Activated naive CD4-positive, alpha-beta T cell treated with anti-CD3 and anti-CD28 coated beads, Interleukin-2, amount 10 ng/mL, durations not matched to agents 7 days and 5 days (primary cell): ENCODE measurements at regions not wholly inside any gene's neighbourhood (a gene's known extent, or its start where the extent isn't known, plus 50 kb on each side); places are given as distances from the start of the nearest gene placed in this dataset.

ENCODE experiments used
- CTCF ChIA-PET: fragments of 350-600 bp; sonication (Branson Sonifier 250); formaldehyde crosslinking; loops from one replicate; lab custom pipeline; 2021; ENCODE audit warnings: antibody characterized with exemption; lab: Charles Lee
- DNase-seq: peaks from one replicate; pipeline ENCODE4 v3.0.0-alpha.2; 2020
- H3K27ac Mint-ChIP-seq: one replicate; pipeline ENCODE4 v1.8.0; 2021; ENCODE audit warnings: mild to moderate bottlenecking, moderate library complexity, mixed read lengths
- H3K27me3 Mint-ChIP-seq: one replicate; pipeline ENCODE4 v1.8.0; 2021; ENCODE audit warnings: mild to moderate bottlenecking, mixed read lengths
- H3K36me3 Mint-ChIP-seq: one replicate; pipeline ENCODE4 v1.8.0; 2021; ENCODE audit warnings: mixed read lengths
- H3K4me1 Mint-ChIP-seq: one replicate; pipeline ENCODE4 v1.8.0; 2021; ENCODE audit warnings: mixed read lengths
- H3K4me3 Mint-ChIP-seq: one replicate; pipeline ENCODE4 v1.8.0; 2021; ENCODE audit warnings: mild to moderate bottlenecking, moderate library complexity, mixed read lengths
- H3K9me3 Mint-ChIP-seq: one replicate; pipeline ENCODE4 v1.8.0; 2021; ENCODE audit warnings: mixed read lengths

- peaks cover 2% of the 10 kb centered on the region for H3K4me1 Mint-ChIP-seq
- H3K27me3 Mint-ChIP-seq, result peaks cover 26% of the 10 kb centered on the region
- no peak for DNase-seq
- no peaks in the 10 kb centered on the region for H3K36me3 Mint-ChIP-seq
- CTCF ChIA-PET, result no interaction called here
- H3K9me3 Mint-ChIP-seq, result no peaks in the 10 kb centered on the region
- no peak overlapping the region for H3K27ac Mint-ChIP-seq
- H3K4me3 Mint-ChIP-seq, result no peak overlapping the region
These were observed 366.3 kb upstream of the ESRRG start for GRCh38 chr1:217089361-217090014.

DNA sequence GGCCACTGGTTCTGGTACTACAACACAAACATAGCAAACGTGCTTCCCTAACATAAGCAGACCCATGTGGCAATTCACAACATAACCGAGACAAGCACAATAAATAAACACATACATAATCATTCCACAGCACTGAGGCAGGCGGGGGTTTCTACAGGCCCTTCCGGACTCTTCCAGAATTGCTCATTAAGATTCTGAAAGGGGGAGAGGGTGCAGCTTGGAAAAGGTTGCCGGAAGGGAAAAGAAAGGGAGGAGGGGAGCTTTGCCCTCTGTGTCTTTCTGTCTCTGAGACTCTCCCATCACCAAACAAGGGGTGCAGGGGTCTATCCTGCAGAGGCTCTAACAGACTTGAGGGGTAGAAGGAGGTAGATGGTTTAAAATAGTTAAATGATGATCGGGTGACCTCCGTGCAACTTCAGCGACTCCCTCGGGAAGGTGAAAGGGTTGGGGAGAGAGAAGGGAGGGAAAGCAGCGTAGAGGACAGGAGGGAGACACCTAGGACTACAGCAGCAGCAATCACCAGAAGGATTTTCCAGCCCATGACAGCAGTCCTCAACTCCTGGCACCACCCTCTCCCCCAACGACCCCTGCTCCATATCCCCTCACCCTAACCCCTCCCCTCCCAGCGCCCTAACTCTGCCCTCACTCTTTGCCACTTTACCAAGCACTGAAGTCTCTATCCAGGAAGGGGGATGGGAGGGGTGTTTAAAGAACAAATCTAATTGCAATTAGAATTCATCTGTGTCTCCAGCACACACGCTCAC, 365.5 kb upstream of the ESRRG start:
- CTCF ChIA-PET, result no interaction called here
- peaks cover 26% of the 10 kb centered on the region for H3K27me3 Mint-ChIP-seq
- no peaks in the 10 kb centered on the region for H3K36me3 Mint-ChIP-seq
- peaks cover 2% of the 10 kb centered on the region for H3K4me1 Mint-ChIP-seq
- no peak overlapping the region for H3K4me3 Mint-ChIP-seq
- H3K27ac Mint-ChIP-seq, result no peak overlapping the region
- no peak for DNase-seq
- no peaks in the 10 kb centered on the region for H3K9me3 Mint-ChIP-seq

DNA sequence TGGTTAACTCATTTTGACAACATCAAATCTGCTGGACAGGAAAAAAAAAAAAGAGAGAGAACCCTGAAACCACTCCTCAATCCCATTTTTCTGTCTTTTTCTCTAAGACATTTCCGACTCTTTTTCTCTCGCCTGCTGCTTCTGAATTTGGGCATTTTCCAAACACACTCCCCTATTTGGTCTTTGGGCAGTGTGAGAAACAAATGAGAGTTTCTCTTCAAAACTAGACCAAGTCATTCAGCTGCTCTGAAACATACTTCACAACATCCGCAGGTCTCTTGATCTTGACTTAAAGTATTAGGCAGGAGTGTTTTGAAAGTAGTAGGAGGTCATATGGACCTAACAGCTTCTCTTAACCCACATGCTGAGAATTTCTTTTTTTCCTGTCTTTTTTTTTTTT, 364.8 kb upstream of the ESRRG start:
- Mint-ChIP-seq H3K27ac (no peak overlapping the region), H3K4me3 (no peak overlapping the region), H3K27me3 (peaks cover 26% of the 10 kb centered on the region), H3K9me3 (no peaks in the 10 kb centered on the region), H3K36me3 (no peaks in the 10 kb centered on the region), H3K4me1 (peaks cover 2% of the 10 kb centered on the region)
- DNase-seq, result no peak
- CTCF ChIA-PET, result no interaction called here

DNA sequence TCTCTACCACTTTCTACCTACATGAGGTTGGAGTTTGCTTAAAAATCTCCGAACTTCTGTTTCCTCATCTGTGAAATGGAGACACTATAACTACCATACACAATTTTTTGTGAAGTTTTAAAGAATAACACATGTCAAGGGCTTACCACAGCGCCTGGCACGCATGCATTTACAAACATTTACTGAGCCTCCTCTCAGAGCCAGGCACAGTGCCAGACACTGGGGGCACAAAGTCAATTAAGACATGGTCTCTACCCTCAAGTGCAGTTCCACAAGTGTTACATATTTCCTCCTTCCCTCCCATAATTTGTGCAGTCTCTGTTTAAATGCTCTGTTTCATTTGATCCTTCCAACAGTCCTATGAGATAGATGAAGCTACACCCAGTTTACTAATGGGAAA, 356.4 kb upstream of the ESRRG start:
- CTCF ChIA-PET, result no interaction called here
- no peaks in the 10 kb centered on the region for H3K27me3 Mint-ChIP-seq
- no peak overlapping the region for H3K4me3 Mint-ChIP-seq
- H3K36me3 Mint-ChIP-seq, result no peaks in the 10 kb centered on the region
- no peak for DNase-seq
- no peaks in the 10 kb centered on the region for H3K4me1 Mint-ChIP-seq
- H3K9me3 Mint-ChIP-seq, result no peaks in the 10 kb centered on the region
- H3K27ac Mint-ChIP-seq, result no peak overlapping the region

- H3K4me1 Mint-ChIP-seq, result no peaks in the 10 kb centered on the region
- H3K9me3 Mint-ChIP-seq, result no peaks in the 10 kb centered on the region
- no peak overlapping the region for H3K27ac Mint-ChIP-seq
- H3K27me3 Mint-ChIP-seq, result no peaks in the 10 kb centered on the region
- no peaks in the 10 kb centered on the region for H3K36me3 Mint-ChIP-seq
- DNase-seq, result no peak
- CTCF ChIA-PET, result no interaction called here
- no peak overlapping the region for H3K4me3 Mint-ChIP-seq
These were observed 355.7 kb upstream of the ESRRG start for GRCh38 chr1:217078959-217079358.

DNA sequence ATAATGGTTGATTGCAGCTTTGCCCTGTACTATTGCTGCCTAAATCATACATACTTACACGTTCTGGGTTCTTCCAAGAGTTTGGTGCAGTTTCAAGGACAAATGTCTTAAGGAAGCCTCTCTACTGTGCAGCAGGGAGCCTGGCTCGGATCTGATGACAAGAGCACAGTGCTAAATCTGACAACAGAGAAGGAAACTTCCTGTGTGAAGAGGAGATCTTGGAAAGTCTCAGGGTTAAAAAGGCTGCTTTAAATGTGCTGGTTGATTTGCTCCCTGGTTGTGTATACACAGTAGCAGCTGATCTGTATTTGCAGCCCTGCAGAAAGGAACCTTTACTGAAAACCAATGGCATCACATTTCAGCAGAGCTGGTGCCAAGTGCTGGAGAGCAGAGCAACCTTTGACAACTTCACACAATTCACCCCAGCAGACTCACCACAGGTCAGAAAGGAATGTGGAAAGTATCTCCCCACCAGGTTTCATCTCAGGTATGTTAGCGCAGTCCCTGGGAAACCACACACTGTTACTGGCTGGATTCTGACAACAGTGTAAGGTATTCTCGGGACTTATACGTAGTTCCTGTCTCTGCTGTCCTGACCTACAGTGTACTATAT, 355.0 kb upstream of the ESRRG start:
- CTCF ChIA-PET, result no interaction called here
- no peak for DNase-seq

GRCh38 chr1:217077426-217077825, 354.2 kb upstream of the ESRRG start:
- H3K27me3 Mint-ChIP-seq, result no peaks in the 10 kb centered on the region
- no peak for DNase-seq
- no peaks in the 10 kb centered on the region for H3K36me3 Mint-ChIP-seq
- H3K4me3 Mint-ChIP-seq, result no peak overlapping the region
- CTCF ChIA-PET, result no interaction called here
- H3K9me3 Mint-ChIP-seq, result no peaks in the 10 kb centered on the region
- H3K4me1 Mint-ChIP-seq, result no peaks in the 10 kb centered on the region
- no peak overlapping the region for H3K27ac Mint-ChIP-seq

More for the DNA sequence above, 355.0 kb upstream of the ESRRG start:
- Mint-ChIP-seq H3K9me3 (no peaks in the 10 kb centered on the region), H3K4me3 (no peak overlapping the region), H3K27ac (no peak overlapping the region), H3K36me3 (no peaks in the 10 kb centered on the region), H3K27me3 (no peaks in the 10 kb centered on the region), H3K4me1 (no peaks in the 10 kb centered on the region)

GRCh38 chr1:217076902-217077301, 353.7 kb upstream of the ESRRG start:
- H3K36me3 Mint-ChIP-seq, result no peaks in the 10 kb centered on the region
- no peak overlapping the region for H3K27ac Mint-ChIP-seq
- no peaks in the 10 kb centered on the region for H3K4me1 Mint-ChIP-seq
- no peak overlapping the region for H3K4me3 Mint-ChIP-seq
- CTCF ChIA-PET, result no interaction called here
- no peaks in the 10 kb centered on the region for H3K27me3 Mint-ChIP-seq
- no peaks in the 10 kb centered on the region for H3K9me3 Mint-ChIP-seq
- DNase-seq, result no peak

- no peak overlapping the region for H3K4me3 Mint-ChIP-seq
- H3K36me3 Mint-ChIP-seq, result no peaks in the 10 kb centered on the region
- no peak for DNase-seq
- H3K4me1 Mint-ChIP-seq, result no peaks in the 10 kb centered on the region
- CTCF ChIA-PET, result no interaction called here
- H3K27ac Mint-ChIP-seq, result no peak overlapping the region
- H3K9me3 Mint-ChIP-seq, result no peaks in the 10 kb centered on the region
- no peaks in the 10 kb centered on the region for H3K27me3 Mint-ChIP-seq
These were observed 349.7 kb upstream of the ESRRG start for GRCh38 chr1:217072926-217073325.

- Mint-ChIP-seq H3K27me3 (no peaks in the 10 kb centered on the region), H3K27ac (no peak overlapping the region), H3K4me3 (no peak overlapping the region), H3K36me3 (no peaks in the 10 kb centered on the region), H3K9me3 (no peaks in the 10 kb centered on the region), H3K4me1 (no peaks in the 10 kb centered on the region)
- CTCF ChIA-PET, result no interaction called here
- DNase-seq, result no peak
These were observed 344.4 kb upstream of the ESRRG start for GRCh38 chr1:217067642-217068041.

- no peaks in the 10 kb centered on the region for H3K9me3 Mint-ChIP-seq
- H3K27ac Mint-ChIP-seq, result no peak overlapping the region
- no peak overlapping the region for H3K4me3 Mint-ChIP-seq
- no peaks in the 10 kb centered on the region for H3K4me1 Mint-ChIP-seq
- no peaks in the 10 kb centered on the region for H3K36me3 Mint-ChIP-seq
- no peak for DNase-seq
- CTCF ChIA-PET, result no interaction called here
- no peaks in the 10 kb centered on the region for H3K27me3 Mint-ChIP-seq
These were observed 343.6 kb upstream of the ESRRG start for GRCh38 chr1:217066794-217067193.

DNA sequence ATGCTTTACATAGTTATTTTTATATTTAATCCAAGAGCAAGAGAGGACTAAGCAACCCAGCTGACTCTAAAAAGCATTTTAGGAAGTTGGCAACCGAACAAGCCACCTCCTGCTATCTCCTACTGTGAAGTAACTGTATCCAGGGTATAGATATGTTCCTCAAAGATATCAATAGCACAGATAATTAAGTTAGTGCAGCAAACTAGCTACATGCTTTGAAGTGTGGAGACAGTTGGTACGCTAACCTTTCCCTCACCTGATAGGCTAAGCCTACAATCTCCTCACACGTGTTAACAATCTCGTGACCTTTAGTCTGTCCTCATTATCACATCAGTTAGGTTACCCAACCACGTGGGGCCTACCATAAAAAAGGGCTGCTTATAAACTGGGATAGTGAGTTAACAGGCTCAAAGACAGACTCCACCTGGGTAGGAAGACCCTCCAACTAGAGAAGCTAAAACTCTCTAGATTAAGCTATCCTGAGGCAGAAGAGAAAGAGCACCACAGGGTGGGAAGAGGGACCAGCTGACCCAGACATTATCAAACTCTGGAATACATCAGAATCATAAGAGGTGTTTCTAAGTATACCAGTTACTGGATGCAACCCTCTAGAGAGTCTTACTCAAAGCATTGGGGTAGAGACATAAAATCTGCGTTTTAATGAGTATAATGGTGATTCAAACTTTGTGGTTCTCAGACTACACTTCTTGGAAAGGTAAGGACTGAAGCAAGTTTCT, 340.1 kb upstream of the ESRRG start:
- no peak for DNase-seq
- Mint-ChIP-seq H3K36me3 (no peaks in the 10 kb centered on the region), H3K9me3 (no peaks in the 10 kb centered on the region), H3K27ac (no peak overlapping the region), H3K27me3 (no peaks in the 10 kb centered on the region), H3K4me3 (no peak overlapping the region), H3K4me1 (no peaks in the 10 kb centered on the region)
- CTCF ChIA-PET, result no interaction called here

DNA sequence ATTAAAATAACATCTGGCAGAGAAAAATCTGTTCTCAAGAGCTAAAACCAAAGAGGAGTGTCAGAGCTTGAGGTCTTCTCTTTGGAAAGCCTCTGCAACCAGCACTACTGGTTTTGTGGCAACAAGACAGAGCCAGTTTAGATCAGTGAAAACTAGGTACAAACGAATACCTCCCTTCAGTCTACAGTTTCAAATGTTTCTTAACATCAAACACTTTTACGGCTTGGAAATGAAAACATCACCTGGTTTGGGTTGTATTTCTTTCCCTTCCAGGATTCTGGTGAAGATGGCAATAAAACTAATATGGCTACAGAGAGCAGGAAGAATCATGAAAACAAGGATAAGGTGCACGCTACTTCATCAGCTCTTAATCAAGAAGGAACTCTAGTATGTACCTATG, 339.4 kb upstream of the ESRRG start:
- no peaks in the 10 kb centered on the region for H3K9me3 Mint-ChIP-seq
- H3K27me3 Mint-ChIP-seq, result no peaks in the 10 kb centered on the region
- H3K36me3 Mint-ChIP-seq, result no peaks in the 10 kb centered on the region
- no peak for DNase-seq
- no peaks in the 10 kb centered on the region for H3K4me1 Mint-ChIP-seq
- H3K4me3 Mint-ChIP-seq, result no peak overlapping the region
- H3K27ac Mint-ChIP-seq, result no peak overlapping the region
- CTCF ChIA-PET, result no interaction called here

GRCh38 chr1:217059401-217059800, 336.2 kb upstream of the ESRRG start:
- no peaks in the 10 kb centered on the region for H3K36me3 Mint-ChIP-seq
- H3K9me3 Mint-ChIP-seq, result peaks cover 3% of the 10 kb centered on the region
- H3K27ac Mint-ChIP-seq, result no peak overlapping the region
- no peaks in the 10 kb centered on the region for H3K4me1 Mint-ChIP-seq
- no peaks in the 10 kb centered on the region for H3K27me3 Mint-ChIP-seq
- no peak overlapping the region for H3K4me3 Mint-ChIP-seq
- CTCF ChIA-PET, result no interaction called here
- no peak for DNase-seq
